Thoracic aorta (tissue), 2 donors: ENCODE measurements at regions not wholly inside any gene's neighbourhood (a gene's known extent, or its start where the extent isn't known, plus 50 kb on each side); places are given as distances from the start of the nearest gene placed in this dataset.

Source experiments
- ATAC-seq: fragments of 150-250 bp; one replicate; pipeline ENCODE4 v1.8.0; 2017; ENCODE audit warnings: low read depth; ENCODE audit not compliant: insufficient number of reproducible peaks, low FRiP score
- DNase-seq: peaks from one replicate; pipeline ENCODE4 v3.0.0-alpha.2; 2020; ENCODE audit warnings: low spot score
- H3K27ac ChIP-seq, 2 donors: fragments of 200-600 bp; sonication (generic); 1 replicate in 1 of 2; 2 replicates in 1 of 2; pipeline ENCODE4 v1.5.1; 2016; ENCODE audit warnings: mild to moderate bottlenecking in 2 of 2, moderate library complexity in 2 of 2
- H3K27me3 ChIP-seq: fragments of 200-600 bp; sonication (generic); replicated peaks from 2 replicates; pipeline ENCODE4 v1.6.0; 2016; ENCODE audit warnings: mild to moderate bottlenecking; ENCODE audit not compliant: insufficient read depth
- H3K36me3 ChIP-seq: fragments of 200-600 bp; sonication (generic); one replicate; pipeline ENCODE4 v1.5.1; 2016
- H3K4me1 ChIP-seq, 2 donors: fragments of 200-600 bp; sonication (generic); 1 replicate in 1 of 2; 2 replicates in 1 of 2; pipeline versions ENCODE4 v1.5.1 to v1.6.0; 2016; ENCODE audit warnings: low read depth in 2 of 2, mild to moderate bottlenecking in 1 of 2; ENCODE audit not compliant: control insufficient read depth in 1 of 2
- H3K4me3 ChIP-seq: fragments of 200-600 bp; sonication (generic); 2 replicates; pipeline ENCODE4 v1.5.1; 2016; ENCODE audit warnings: mild to moderate bottlenecking
- H3K9me3 ChIP-seq: fragments of 200-600 bp; sonication (generic); 2 replicates; pipeline ENCODE4 v1.5.1; 2016
- CTCF ChIP-seq: fragments of 200-600 bp; sonication (generic); IDR thresholded peaks from one replicate; pipeline ENCODE4 v1.5.1; 2019; ENCODE audit warnings: antibody characterized with exemption

GRCh38 chr18:73043211-73043610 lies 175.4 kb upstream of the NETO1 start:
- DNase-seq = no peak
- no peak for ATAC-seq
- no peak for TF ChIP-seq CTCF
- H3K4me1 ChIP-seq = no peaks in the 10 kb centered on the region
- no peak overlapping the region for H3K27ac ChIP-seq
- no peaks in the 10 kb centered on the region for H3K36me3 ChIP-seq
- H3K27me3 ChIP-seq = no peaks in the 10 kb centered on the region
- H3K9me3 ChIP-seq = no peaks in the 10 kb centered on the region
- H3K4me3 ChIP-seq = no peak overlapping the region

- no peak for TF ChIP-seq CTCF
- no peak for ATAC-seq
- no peaks in the 10 kb centered on the region for H3K4me1 ChIP-seq
- H3K36me3 ChIP-seq = no peaks in the 10 kb centered on the region
- no peaks in the 10 kb centered on the region for H3K9me3 ChIP-seq
- H3K27ac ChIP-seq = no peak overlapping the region
- no peak overlapping the region for H3K4me3 ChIP-seq
- H3K27me3 ChIP-seq = no peaks in the 10 kb centered on the region
- DNase-seq = no peak
Observed at GRCh38 chr18:73040247-73040646, 172.5 kb upstream of the NETO1 start.

GRCh38 chr18:73038336-73038735 lies 170.5 kb upstream of the NETO1 start:
- Histone ChIP-seq H3K27ac (no peak overlapping the region), H3K4me1 (no peaks in the 10 kb centered on the region), H3K9me3 (no peaks in the 10 kb centered on the region), H3K4me3 (no peak overlapping the region), H3K27me3 (no peaks in the 10 kb centered on the region), H3K36me3 (no peaks in the 10 kb centered on the region)
- no peak for TF ChIP-seq CTCF
- DNase-seq (no peak), ATAC-seq (no peak)

- DNase-seq (no peak), ATAC-seq (no peak)
- Histone ChIP-seq H3K4me1 (no peaks in the 10 kb centered on the region), H3K27ac (no peak overlapping the region), H3K27me3 (no peaks in the 10 kb centered on the region), H3K4me3 (no peak overlapping the region), H3K36me3 (no peaks in the 10 kb centered on the region), H3K9me3 (no peaks in the 10 kb centered on the region)
- no peak for TF ChIP-seq CTCF
Observed at GRCh38 chr18:73023975-73024374, 156.2 kb upstream of the NETO1 start.

- no peaks in the 10 kb centered on the region for H3K27me3 ChIP-seq
- no peak for DNase-seq
- H3K9me3 ChIP-seq = no peaks in the 10 kb centered on the region
- no peak overlapping the region for H3K27ac ChIP-seq
- no peaks in the 10 kb centered on the region for H3K36me3 ChIP-seq
- ATAC-seq = no peak
- H3K4me1 ChIP-seq = no peaks in the 10 kb centered on the region
- H3K4me3 ChIP-seq = no peak overlapping the region
- TF ChIP-seq CTCF = no peak
Observed at GRCh38 chr18:73009691-73010090, 141.9 kb upstream of the NETO1 start.
